GM23338 (cell line): ENCODE measurements at regions not wholly inside any gene's neighbourhood (a gene's known extent, or its start where the extent isn't known, plus 50 kb on each side); places are given as distances from the start of the nearest gene placed in this dataset.

Source experiments
- ATAC-seq: fragments of 200-7000 bp; cut with Tn5 transposase; 3 replicates; pipeline ENCODE4 v1.9.1; 2020
- DNase-seq: peaks from one replicate; pipeline ENCODE4 v3.0.0-alpha.2; 2015; ENCODE audit warnings: low spot score
- H2AFZ ChIP-seq: fragments of 200-600 bp; sonication (generic); 2 replicates; pipeline ENCODE4 v1.8.0; 2016; ENCODE audit warnings: antibody characterized with exemption, mild to moderate bottlenecking, moderate library complexity
- H3F3A ChIP-seq: fragments of 200-600 bp; sonication (generic); replicated peaks from 2 replicates; pipeline ENCODE4 v1.8.0; 2017; ENCODE audit warnings: antibody characterized with exemption, mixed run types, low read depth
- H3K27ac ChIP-seq: fragments of 200-600 bp; sonication (generic); 2 replicates; pipeline ENCODE4 v1.6.1; 2016; ENCODE audit warnings: low read depth
- H3K27me3 ChIP-seq: fragments of 200-600 bp; sonication (generic); 2 replicates; pipeline ENCODE4 v1.8.0; 2016; ENCODE audit warnings: mild to moderate bottlenecking, mixed run types, moderate library complexity; ENCODE audit not compliant: insufficient read depth
- H3K36me3 ChIP-seq: fragments of 200-600 bp; sonication (generic); 2 replicates; pipeline ENCODE4 v1.8.0; 2016; ENCODE audit warnings: mild to moderate bottlenecking; ENCODE audit not compliant: insufficient read depth
- H3K4me1 ChIP-seq: fragments of 200-600 bp; sonication (generic); 2 replicates; pipeline ENCODE4 v1.8.0; 2016; ENCODE audit warnings: mild to moderate bottlenecking, moderate library complexity; ENCODE audit not compliant: insufficient read depth
- H3K4me2 ChIP-seq: fragments of 200-600 bp; sonication (generic); 2 replicates; pipeline ENCODE4 v1.7.1; 2017; ENCODE audit warnings: mixed run types
- H3K4me3 ChIP-seq: fragments of 200-600 bp; sonication (generic); 2 replicates; pipeline ENCODE4 v1.6.1; 2016; ENCODE audit warnings: mixed run types
- H3K79me2 ChIP-seq: fragments of 200-600 bp; sonication (generic); replicated peaks from 2 replicates; pipeline ENCODE4 v1.8.0; 2017; ENCODE audit warnings: mild to moderate bottlenecking; ENCODE audit not compliant: insufficient read depth
- H3K9me2 ChIP-seq: fragments of 200-600 bp; sonication (generic); 2 replicates; pipeline ENCODE4 v1.8.0; 2017; ENCODE audit not compliant: insufficient read depth
- H4K20me1 ChIP-seq: fragments of 200-600 bp; sonication (generic); replicated peaks from 2 replicates; pipeline ENCODE4 v1.8.0; 2017; ENCODE audit warnings: mild to moderate bottlenecking; ENCODE audit not compliant: insufficient read depth
- H3K27ac Mint-ChIP-seq: 2 replicates; pipeline ENCODE4 v1.8.0; 2020; ENCODE audit warnings: inconsistent platforms, mild to moderate bottlenecking, moderate library complexity, mixed read lengths
- H3K27me3 Mint-ChIP-seq: 3 replicates; pipeline ENCODE4 v1.8.0; 2022; ENCODE audit warnings: low read depth, mild to moderate bottlenecking, moderate library complexity, mixed read lengths, inconsistent platforms; ENCODE audit not compliant: insufficient read depth, poor library complexity
- H3K36me3 Mint-ChIP-seq: 3 replicates; pipeline ENCODE4 v1.8.0; 2021; ENCODE audit warnings: low read depth, mild to moderate bottlenecking, inconsistent platforms, moderate library complexity, mixed read lengths
- H3K4me1 Mint-ChIP-seq: 3 replicates; pipeline ENCODE4 v1.8.0; 2020; ENCODE audit warnings: mild to moderate bottlenecking, inconsistent platforms, mixed read lengths
- H3K4me3 Mint-ChIP-seq: 3 replicates; pipeline ENCODE4 v1.8.0; 2021; ENCODE audit warnings: moderate library complexity, mild to moderate bottlenecking, inconsistent platforms, mixed read lengths
- H3K9me3 Mint-ChIP-seq: 3 replicates; pipeline ENCODE4 v1.8.0; 2020; ENCODE audit warnings: moderate library complexity, mild to moderate bottlenecking, inconsistent platforms, mixed read lengths
- CREB1 ChIP-seq: fragments of 250-450 bp; sonication (Bioruptor Pico); IDR thresholded peaks from 2 replicates; pipeline ENCODE4 v1.5.0; 2020; ENCODE audit warnings: low read depth, mild to moderate bottlenecking, moderate library complexity
- EZH2 ChIP-seq: fragments of 200-600 bp; sonication (generic); IDR thresholded peaks from one replicate; pipeline ENCODE4 v1.8.0; 2017; ENCODE audit warnings: antibody characterized with exemption, mild to moderate bottlenecking, low read depth; ENCODE audit not compliant: unreplicated experiment
- EZH2phosphoT487 ChIP-seq: fragments of 200-600 bp; sonication (generic); IDR thresholded peaks from one replicate; pipeline ENCODE4 v1.8.1; 2018; ENCODE audit warnings: antibody characterized with exemption; ENCODE audit not compliant: unreplicated experiment
- JUNB ChIP-seq: IDR thresholded peaks from one replicate; pipeline ENCODE4 v1.6.1; 2016; ENCODE audit warnings: antibody characterized with exemption; ENCODE audit not compliant: unreplicated experiment
- NANOG ChIP-seq: IDR thresholded peaks from 2 replicates; pipeline ENCODE4 v1.6.1; 2016; ENCODE audit warnings: antibody characterized with exemption, borderline replicate concordance
- POLR2AphosphoS5 ChIP-seq: IDR thresholded peaks from 2 replicates; pipeline ENCODE4 v1.6.1; 2016; ENCODE audit warnings: antibody characterized with exemption, low read depth
- STAT1 ChIP-seq: IDR thresholded peaks from one replicate; pipeline ENCODE4 v1.6.1; 2016; ENCODE audit warnings: antibody characterized with exemption; ENCODE audit not compliant: unreplicated experiment
- ZNF114 ChIP-seq: fragments of 250-450 bp; sonication (Bioruptor Pico); IDR thresholded peaks from 2 replicates; pipeline ENCODE4 v1.5.0; 2020; ENCODE audit warnings: mild to moderate bottlenecking, moderate library complexity
- ZNF331 ChIP-seq: fragments of 250-450 bp; sonication (Bioruptor Pico); IDR thresholded peaks from 2 replicates; pipeline ENCODE4 v1.5.0; 2020; ENCODE audit warnings: low read depth, mild to moderate bottlenecking, moderate library complexity
- TF ChIP-seq, protein P1 (sequence below): fragments of 250-450 bp; sonication (Bioruptor Pico); IDR thresholded peaks from 2 replicates; pipeline ENCODE4 v1.5.0; 2020; ENCODE audit warnings: mild to moderate bottlenecking, moderate library complexity
- TF ChIP-seq, protein P2 (sequence below), 2 experiments: fragments of 200-600 bp in 1 of 2; sonication (generic) in 1 of 2; conservative IDR thresholded peaks; 2 replicates each; pipeline versions ENCODE4 v1.5.1 to v1.6.1; 2016 to 2017; ENCODE audit warnings: antibody characterized with exemption in 2 of 2, low read depth in 2 of 2, mild to moderate bottlenecking in 2 of 2, moderate library complexity in 1 of 2
- TF ChIP-seq, protein P3 (sequence below): IDR thresholded peaks from one replicate; pipeline ENCODE4 v1.6.1; 2018; ENCODE audit warnings: antibody characterized with exemption; ENCODE audit not compliant: unreplicated experiment
- TF ChIP-seq, protein P4 (sequence below): IDR thresholded peaks from 2 replicates; pipeline ENCODE4 v1.6.1; 2016; ENCODE audit warnings: antibody characterized with exemption

DNA sequence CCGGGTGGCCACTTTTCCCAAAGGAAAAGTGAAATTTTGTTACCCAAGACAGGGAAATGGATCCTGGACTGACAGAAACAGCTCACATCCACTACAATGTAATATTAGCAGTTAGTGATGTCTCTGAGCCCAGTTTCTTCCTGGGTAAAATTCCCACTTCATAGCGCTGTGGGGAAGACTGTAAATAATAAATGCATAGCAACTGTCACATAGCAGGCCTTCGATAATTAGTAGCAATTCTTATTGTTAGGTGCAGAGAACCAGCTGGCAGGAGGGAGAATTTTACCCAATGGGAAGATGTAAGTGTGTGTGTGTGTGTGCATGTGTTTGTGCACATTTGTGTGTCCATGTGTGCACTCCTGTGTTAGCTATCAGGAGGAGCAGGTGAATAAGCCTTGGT is 221.5 kb downstream of the SLC4A3 start:
- H3K27me3 Mint-ChIP-seq = peaks cover 2% of the 10 kb centered on the region
- H3K4me3 ChIP-seq = no peak overlapping the region
- H3K4me1 Mint-ChIP-seq = peaks cover 10% of the 10 kb centered on the region; the same call in 2 of the 3 replicates
- no peaks in the 10 kb centered on the region for H3K9me3 Mint-ChIP-seq
- H3F3A ChIP-seq = no peaks in the 10 kb centered on the region
- H3K36me3 ChIP-seq = no peaks in the 10 kb centered on the region
- no peaks in the 10 kb centered on the region for H3K36me3 Mint-ChIP-seq
- H4K20me1 ChIP-seq = no peaks in the 10 kb centered on the region
- H3K9me2 ChIP-seq = 0 out of 2 replicates have a peak, but pooled peaks cover 3% of the 10 kb centered on the region
- H3K27ac ChIP-seq = no peak overlapping the region
- no peak overlapping the region for H3K4me2 ChIP-seq
- no peak overlapping the region for H3K4me3 Mint-ChIP-seq
- ATAC-seq = no peak
- no peaks in the 10 kb centered on the region for H3K79me2 ChIP-seq
- TF ChIP-seq, protein P1, sequence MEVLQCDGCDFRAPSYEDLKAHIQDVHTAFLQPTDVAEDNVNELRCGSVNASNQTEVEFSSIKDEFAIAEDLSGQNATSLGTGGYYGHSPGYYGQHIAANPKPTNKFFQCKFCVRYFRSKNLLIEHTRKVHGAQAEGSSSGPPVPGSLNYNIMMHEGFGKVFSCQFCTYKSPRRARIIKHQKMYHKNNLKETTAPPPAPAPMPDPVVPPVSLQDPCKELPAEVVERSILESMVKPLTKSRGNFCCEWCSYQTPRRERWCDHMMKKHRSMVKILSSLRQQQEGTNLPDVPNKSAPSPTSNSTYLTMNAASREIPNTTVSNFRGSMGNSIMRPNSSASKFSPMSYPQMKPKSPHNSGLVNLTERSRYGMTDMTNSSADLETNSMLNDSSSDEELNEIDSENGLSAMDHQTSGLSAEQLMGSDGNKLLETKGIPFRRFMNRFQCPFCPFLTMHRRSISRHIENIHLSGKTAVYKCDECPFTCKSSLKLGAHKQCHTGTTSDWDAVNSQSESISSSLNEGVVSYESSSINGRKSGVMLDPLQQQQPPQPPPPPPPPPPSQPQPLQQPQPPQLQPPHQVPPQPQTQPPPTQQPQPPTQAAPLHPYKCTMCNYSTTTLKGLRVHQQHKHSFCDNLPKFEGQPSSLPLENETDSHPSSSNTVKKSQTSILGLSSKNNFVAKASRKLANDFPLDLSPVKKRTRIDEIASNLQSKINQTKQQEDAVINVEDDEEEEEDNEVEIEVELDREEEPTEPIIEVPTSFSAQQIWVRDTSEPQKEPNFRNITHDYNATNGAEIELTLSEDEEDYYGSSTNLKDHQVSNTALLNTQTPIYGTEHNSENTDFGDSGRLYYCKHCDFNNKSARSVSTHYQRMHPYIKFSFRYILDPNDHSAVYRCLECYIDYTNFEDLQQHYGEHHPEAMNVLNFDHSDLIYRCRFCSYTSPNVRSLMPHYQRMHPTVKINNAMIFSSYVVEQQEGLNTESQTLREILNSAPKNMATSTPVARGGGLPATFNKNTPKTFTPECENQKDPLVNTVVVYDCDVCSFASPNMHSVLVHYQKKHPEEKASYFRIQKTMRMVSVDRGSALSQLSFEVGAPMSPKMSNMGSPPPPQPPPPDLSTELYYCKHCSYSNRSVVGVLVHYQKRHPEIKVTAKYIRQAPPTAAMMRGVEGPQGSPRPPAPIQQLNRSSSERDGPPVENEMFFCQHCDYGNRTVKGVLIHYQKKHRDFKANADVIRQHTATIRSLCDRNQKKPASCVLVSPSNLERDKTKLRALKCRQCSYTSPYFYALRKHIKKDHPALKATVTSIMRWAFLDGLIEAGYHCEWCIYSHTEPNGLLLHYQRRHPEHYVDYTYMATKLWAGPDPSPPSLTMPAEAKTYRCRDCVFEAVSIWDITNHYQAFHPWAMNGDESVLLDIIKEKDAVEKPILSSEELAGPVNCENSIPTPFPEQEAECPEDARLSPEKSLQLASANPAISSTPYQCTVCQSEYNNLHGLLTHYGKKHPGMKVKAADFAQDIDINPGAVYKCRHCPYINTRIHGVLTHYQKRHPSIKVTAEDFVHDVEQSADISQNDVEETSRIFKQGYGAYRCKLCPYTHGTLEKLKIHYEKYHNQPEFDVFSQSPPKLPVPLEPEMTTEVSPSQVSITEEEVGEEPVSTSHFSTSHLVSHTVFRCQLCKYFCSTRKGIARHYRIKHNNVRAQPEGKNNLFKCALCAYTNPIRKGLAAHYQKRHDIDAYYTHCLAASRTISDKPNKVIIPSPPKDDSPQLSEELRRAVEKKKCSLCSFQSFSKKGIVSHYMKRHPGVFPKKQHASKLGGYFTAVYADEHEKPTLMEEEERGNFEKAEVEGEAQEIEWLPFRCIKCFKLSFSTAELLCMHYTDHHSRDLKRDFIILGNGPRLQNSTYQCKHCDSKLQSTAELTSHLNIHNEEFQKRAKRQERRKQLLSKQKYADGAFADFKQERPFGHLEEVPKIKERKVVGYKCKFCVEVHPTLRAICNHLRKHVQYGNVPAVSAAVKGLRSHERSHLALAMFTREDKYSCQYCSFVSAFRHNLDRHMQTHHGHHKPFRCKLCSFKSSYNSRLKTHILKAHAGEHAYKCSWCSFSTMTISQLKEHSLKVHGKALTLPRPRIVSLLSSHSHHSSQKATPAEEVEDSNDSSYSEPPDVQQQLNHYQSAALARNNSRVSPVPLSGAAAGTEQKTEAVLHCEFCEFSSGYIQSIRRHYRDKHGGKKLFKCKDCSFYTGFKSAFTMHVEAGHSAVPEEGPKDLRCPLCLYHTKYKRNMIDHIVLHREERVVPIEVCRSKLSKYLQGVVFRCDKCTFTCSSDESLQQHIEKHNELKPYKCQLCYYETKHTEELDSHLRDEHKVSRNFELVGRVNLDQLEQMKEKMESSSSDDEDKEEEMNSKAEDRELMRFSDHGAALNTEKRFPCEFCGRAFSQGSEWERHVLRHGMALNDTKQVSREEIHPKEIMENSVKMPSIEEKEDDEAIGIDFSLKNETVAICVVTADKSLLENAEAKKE (CRISPR knock-in tag) = no peak
- no peak for TF ChIP-seq CREB1 (CRISPR knock-in tag)
- no peak for TF ChIP-seq STAT1
- TF ChIP-seq, protein P2, sequence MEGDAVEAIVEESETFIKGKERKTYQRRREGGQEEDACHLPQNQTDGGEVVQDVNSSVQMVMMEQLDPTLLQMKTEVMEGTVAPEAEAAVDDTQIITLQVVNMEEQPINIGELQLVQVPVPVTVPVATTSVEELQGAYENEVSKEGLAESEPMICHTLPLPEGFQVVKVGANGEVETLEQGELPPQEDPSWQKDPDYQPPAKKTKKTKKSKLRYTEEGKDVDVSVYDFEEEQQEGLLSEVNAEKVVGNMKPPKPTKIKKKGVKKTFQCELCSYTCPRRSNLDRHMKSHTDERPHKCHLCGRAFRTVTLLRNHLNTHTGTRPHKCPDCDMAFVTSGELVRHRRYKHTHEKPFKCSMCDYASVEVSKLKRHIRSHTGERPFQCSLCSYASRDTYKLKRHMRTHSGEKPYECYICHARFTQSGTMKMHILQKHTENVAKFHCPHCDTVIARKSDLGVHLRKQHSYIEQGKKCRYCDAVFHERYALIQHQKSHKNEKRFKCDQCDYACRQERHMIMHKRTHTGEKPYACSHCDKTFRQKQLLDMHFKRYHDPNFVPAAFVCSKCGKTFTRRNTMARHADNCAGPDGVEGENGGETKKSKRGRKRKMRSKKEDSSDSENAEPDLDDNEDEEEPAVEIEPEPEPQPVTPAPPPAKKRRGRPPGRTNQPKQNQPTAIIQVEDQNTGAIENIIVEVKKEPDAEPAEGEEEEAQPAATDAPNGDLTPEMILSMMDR (conservative IDR thresholded peaks at IDR 0.05; ENCODE audit: low read depth in 2 of 2) = no peak
- TF ChIP-seq, protein P3, sequence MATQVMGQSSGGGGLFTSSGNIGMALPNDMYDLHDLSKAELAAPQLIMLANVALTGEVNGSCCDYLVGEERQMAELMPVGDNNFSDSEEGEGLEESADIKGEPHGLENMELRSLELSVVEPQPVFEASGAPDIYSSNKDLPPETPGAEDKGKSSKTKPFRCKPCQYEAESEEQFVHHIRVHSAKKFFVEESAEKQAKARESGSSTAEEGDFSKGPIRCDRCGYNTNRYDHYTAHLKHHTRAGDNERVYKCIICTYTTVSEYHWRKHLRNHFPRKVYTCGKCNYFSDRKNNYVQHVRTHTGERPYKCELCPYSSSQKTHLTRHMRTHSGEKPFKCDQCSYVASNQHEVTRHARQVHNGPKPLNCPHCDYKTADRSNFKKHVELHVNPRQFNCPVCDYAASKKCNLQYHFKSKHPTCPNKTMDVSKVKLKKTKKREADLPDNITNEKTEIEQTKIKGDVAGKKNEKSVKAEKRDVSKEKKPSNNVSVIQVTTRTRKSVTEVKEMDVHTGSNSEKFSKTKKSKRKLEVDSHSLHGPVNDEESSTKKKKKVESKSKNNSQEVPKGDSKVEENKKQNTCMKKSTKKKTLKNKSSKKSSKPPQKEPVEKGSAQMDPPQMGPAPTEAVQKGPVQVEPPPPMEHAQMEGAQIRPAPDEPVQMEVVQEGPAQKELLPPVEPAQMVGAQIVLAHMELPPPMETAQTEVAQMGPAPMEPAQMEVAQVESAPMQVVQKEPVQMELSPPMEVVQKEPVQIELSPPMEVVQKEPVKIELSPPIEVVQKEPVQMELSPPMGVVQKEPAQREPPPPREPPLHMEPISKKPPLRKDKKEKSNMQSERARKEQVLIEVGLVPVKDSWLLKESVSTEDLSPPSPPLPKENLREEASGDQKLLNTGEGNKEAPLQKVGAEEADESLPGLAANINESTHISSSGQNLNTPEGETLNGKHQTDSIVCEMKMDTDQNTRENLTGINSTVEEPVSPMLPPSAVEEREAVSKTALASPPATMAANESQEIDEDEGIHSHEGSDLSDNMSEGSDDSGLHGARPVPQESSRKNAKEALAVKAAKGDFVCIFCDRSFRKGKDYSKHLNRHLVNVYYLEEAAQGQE = no peak
- no peak for TF ChIP-seq EZH2
- no peak for TF ChIP-seq ZNF114 (CRISPR knock-in tag)
- TF ChIP-seq NANOG = no peak
- TF ChIP-seq, protein P4, sequence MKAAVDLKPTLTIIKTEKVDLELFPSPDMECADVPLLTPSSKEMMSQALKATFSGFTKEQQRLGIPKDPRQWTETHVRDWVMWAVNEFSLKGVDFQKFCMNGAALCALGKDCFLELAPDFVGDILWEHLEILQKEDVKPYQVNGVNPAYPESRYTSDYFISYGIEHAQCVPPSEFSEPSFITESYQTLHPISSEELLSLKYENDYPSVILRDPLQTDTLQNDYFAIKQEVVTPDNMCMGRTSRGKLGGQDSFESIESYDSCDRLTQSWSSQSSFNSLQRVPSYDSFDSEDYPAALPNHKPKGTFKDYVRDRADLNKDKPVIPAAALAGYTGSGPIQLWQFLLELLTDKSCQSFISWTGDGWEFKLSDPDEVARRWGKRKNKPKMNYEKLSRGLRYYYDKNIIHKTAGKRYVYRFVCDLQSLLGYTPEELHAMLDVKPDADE = no peak
- no peak for TF ChIP-seq JUNB
- TF ChIP-seq ZNF331 (CRISPR knock-in tag) = no peak
- no peak for TF ChIP-seq EZH2phosphoT487
- no peak for TF ChIP-seq POLR2AphosphoS5
- no peak overlapping the region for H3K27ac Mint-ChIP-seq
- H3K4me1 ChIP-seq = no peaks in the 10 kb centered on the region; the same call in 1 of the 2 replicates
- H3K27me3 ChIP-seq = no peaks in the 10 kb centered on the region
- DNase-seq = no peak
- H2AFZ ChIP-seq = no peak overlapping the region
